CD4-positive, alpha-beta T cell treated with Interleukin-21 for 1 hour (primary cell): ENCODE measurements at regions not wholly inside any gene's neighbourhood (a gene's known extent, or its start where the extent isn't known, plus 50 kb on each side); places are given as distances from the start of the nearest gene placed in this dataset.

ENCODE experiments used
- DNase-seq: peaks from one replicate; pipeline ENCODE4 v3.0.0-alpha.2; 2020

GRCh38 chr4:54359919-54360650 is 131.0 kb downstream of the PDGFRA start:
- DNase-seq: no peak

GRCh38 chr4:54363037-54363436 is 133.9 kb downstream of the PDGFRA start:
- DNase-seq: no peak

GRCh38 chr4:54365691-54366090 is 136.6 kb downstream of the PDGFRA start:
- DNase-seq: no peak

- no peak for DNase-seq
These were observed 138.0 kb downstream of the PDGFRA start for GRCh38 chr4:54367059-54367458.

GRCh38 chr4:54368281-54369265 is 139.5 kb downstream of the PDGFRA start:
- no peak for DNase-seq

- no peak for DNase-seq
These were observed 142.1 kb downstream of the PDGFRA start for GRCh38 chr4:54371173-54371572.

GRCh38 chr4:54372951-54373350 is 143.9 kb downstream of the PDGFRA start:
- DNase-seq: no peak

GRCh38 chr4:54373718-54374210 is 144.7 kb downstream of the PDGFRA start:
- no peak for DNase-seq

- no peak for DNase-seq
These were observed 149.4 kb downstream of the PDGFRA start for GRCh38 chr4:54378461-54378860.

GRCh38 chr4:54384152-54384551 is 155.1 kb downstream of the PDGFRA start:
- no peak for DNase-seq

GRCh38 chr4:54384563-54384962 is 155.5 kb downstream of the PDGFRA start:
- no peak for DNase-seq

GRCh38 chr4:54386042-54386669 is 157.1 kb downstream of the PDGFRA start:
- no peak for DNase-seq

GRCh38 chr4:54386693-54387092 is 157.6 kb downstream of the PDGFRA start:
- no peak for DNase-seq

GRCh38 chr4:54390670-54391069 is 161.6 kb downstream of the PDGFRA start:
- DNase-seq: no peak

GRCh38 chr4:54391104-54391503 is 162.0 kb downstream of the PDGFRA start:
- no peak for DNase-seq

GRCh38 chr4:54392479-54392878 is 163.4 kb downstream of the PDGFRA start:
- DNase-seq: no peak

GRCh38 chr4:54393243-54393642 is 164.2 kb downstream of the PDGFRA start:
- DNase-seq: no peak

GRCh38 chr4:54395013-54395527 is 166.0 kb downstream of the PDGFRA start:
- DNase-seq: no peak

GRCh38 chr4:54400188-54400587 is 171.1 kb downstream of the PDGFRA start:
- no peak for DNase-seq

- DNase-seq: no peak
These were observed 171.7 kb downstream of the PDGFRA start for GRCh38 chr4:54400802-54401201.

- no peak for DNase-seq
These were observed 173.9 kb downstream of the PDGFRA start for GRCh38 chr4:54402880-54403480.

GRCh38 chr4:54403700-54404453 is 174.8 kb downstream of the PDGFRA start:
- DNase-seq: no peak
